ENCODE measurements at regions not wholly inside any gene's neighbourhood (a gene's known extent, or its start where the extent isn't known, plus 50 kb on each side); places are given as distances from the start of the nearest gene placed in this dataset.

DNA sequence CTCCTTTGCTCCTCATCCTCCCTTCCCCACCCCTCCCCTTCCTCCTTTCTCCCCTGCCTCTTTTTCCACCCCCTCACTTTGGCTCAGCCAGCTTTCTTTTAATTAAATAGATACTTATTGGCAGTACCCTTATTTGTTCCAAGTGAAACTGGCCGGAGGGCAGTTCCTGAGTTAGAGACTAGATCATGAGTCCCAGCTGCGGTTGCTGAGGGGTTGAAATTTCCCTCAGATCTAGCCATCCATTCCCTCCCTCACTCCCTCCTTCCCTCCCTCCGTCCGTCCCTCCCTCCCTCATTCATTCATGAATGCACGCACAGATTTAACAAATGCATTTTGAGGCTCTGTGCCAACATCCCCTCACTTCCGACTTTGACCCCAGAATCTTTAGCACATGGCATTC lies 519.2 kb upstream of the EEF2KMT start:
- no peak for TF ChIP-seq POLR2A (IDR thresholded peaks at IDR 0.05)
- TF ChIP-seq, protein P1, sequence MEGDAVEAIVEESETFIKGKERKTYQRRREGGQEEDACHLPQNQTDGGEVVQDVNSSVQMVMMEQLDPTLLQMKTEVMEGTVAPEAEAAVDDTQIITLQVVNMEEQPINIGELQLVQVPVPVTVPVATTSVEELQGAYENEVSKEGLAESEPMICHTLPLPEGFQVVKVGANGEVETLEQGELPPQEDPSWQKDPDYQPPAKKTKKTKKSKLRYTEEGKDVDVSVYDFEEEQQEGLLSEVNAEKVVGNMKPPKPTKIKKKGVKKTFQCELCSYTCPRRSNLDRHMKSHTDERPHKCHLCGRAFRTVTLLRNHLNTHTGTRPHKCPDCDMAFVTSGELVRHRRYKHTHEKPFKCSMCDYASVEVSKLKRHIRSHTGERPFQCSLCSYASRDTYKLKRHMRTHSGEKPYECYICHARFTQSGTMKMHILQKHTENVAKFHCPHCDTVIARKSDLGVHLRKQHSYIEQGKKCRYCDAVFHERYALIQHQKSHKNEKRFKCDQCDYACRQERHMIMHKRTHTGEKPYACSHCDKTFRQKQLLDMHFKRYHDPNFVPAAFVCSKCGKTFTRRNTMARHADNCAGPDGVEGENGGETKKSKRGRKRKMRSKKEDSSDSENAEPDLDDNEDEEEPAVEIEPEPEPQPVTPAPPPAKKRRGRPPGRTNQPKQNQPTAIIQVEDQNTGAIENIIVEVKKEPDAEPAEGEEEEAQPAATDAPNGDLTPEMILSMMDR (IDR thresholded peaks at IDR 0.05), result no peak
